T47D (cell line): ENCODE measurements at regions not wholly inside any gene's neighbourhood (a gene's known extent, or its start where the extent isn't known, plus 50 kb on each side); places are given as distances from the start of the nearest gene placed in this dataset.

ENCODE experiments used
- DNase-seq, 2 experiments: peaks; one replicate each; pipeline versions ENCODE4 v3.0.0 to v3.0.0-alpha.2; 2011 to 2012; ENCODE audit warnings: low read depth in 1 of 2, low spot score in 1 of 2
- JUND ChIP-seq: IDR thresholded peaks from 2 replicates; pipeline ENCODE4 v1.6.1; 2012; ENCODE audit warnings: low read depth
- in situ Hi-C: cut with HindIII; loops from 2 replicates; pipeline ENCODE4 v1.10.0; 2016; ENCODE audit warnings: low sequenced_read_pairs, low pct_unique_long_range_greater_than_20kb

DNA sequence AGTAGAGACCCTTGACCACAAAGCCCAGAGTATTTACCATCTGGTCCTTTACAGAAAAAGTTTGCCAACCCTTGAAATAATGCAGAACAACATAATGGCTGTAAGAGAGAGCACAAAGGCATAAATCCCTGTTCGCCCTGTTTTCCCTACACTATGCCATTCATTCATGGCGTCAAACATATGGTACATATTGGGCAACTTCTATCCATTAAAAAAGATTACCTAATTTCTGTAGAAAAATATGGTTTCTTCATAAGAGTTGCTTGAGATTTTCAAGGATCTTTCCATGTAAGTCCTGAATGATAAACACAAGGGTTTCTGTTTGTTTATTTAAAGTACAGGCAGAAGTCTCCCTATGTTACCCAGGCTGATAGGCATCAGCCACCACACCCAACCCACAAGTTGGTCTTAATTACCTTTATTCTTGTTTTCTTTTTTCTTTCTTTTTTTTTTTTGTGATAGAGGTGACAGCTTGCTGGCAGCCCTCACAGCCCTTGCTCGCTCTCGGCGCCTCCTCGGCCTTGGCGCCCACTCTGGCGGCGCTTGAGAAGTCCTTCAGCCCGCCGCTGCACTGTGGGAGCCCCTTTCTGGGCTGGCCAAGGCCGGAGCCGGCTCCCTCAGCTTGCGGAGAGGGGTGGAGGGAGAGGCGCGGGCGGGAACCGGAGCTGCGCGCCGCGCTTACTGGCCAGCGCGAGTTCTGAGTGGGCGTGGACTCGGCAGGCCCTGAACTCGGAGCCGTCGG, 68.3 kb upstream of the NR5A2 start:
- DNase-seq: no peak
- in situ Hi-C loops: no loop called here

DNA sequence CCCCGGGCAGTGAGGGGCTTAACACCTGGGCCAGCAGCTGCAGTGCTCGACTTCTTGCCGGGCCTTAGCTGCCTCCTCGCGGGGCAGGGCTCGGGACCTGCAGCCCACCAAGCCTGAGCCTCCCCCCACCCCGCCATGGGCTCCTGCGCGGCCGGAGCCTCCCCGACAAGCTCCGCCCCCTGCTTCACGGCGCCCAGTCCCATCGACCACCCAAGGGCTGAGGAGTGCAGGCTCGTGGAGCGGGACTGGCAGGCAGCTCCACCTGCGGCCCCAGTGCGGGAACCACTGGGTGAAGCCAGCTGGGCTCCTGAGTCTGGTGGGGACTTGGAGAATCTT, 67.8 kb upstream of the NR5A2 start:
- no peak for DNase-seq
- in situ Hi-C loops: no loop called here
- TF ChIP-seq JUND: no peak

More for the DNA sequence above, 68.3 kb upstream of the NR5A2 start:
- TF ChIP-seq JUND: no peak

DNA sequence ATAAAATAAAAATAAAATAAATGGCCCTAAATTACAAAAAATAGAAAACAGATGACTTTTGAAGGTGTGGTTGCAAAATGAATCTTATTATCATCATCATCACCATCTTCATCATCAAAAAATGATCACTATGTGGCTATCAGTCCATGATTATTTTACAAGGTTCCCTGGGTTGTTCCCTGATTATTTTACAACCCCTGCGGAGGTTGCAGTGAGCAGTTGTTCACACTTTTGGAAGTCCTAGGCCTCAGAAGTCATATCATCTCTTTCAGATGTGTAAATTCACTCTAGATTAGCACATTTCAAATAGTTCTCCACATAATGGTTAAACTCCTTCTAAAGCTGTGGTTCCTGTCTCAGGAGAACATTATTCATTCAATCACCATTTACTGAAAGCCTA, 57.4 kb upstream of the NR5A2 start:
- in situ Hi-C loops: no loop called here
- no peak for DNase-seq
- no peak for TF ChIP-seq JUND

DNA sequence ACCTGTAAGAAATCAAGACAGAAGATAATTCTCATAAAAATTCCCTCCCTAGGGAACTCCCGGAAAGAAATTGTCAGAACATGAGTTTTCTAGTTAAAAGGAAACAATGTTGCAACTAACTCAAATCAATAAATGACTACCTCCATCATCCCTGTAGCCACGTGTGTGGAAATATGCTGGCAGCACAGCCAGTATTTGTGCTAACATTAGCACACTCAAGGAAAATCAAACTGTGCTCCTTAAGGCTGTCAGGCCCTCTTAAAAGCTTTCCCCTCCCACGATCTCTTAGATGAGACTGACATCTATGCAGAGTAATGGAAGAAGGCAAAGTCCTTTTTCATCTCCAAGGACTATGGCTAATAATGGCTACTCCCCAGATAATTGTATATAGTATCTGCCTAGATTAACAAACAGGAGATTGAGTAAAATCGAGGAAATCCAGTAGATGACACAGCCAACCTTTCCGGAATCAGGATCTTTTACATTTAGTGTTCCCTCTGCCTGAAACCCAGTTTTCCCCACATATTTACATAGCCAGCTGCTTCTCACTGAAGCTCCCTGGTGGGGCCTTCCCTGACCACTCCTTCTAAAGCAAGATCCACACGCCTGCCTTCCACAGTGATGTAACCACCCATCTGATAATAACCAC, 50.9 kb upstream of the NR5A2 start:
- no peak for DNase-seq
- in situ Hi-C loops: no loop called here
- no peak for TF ChIP-seq JUND
